Activated CD4-positive, CD25-positive, alpha-beta regulatory T cell (primary cell): ENCODE measurements at regions not wholly inside any gene's neighbourhood (a gene's known extent, or its start where the extent isn't known, plus 50 kb on each side); places are given as distances from the start of the nearest gene placed in this dataset.
"Not testable (repeated sequence)": the region's sequence is repeated elsewhere in the genome, so short reads cannot be mapped to it uniquely, and the experiment has no call there.

ENCODE experiments used
- DNase-seq, 4 experiments: peaks; one replicate each; lab custom pipeline; 2025; lab: John Stamatoyannopoulos, UW

DNA sequence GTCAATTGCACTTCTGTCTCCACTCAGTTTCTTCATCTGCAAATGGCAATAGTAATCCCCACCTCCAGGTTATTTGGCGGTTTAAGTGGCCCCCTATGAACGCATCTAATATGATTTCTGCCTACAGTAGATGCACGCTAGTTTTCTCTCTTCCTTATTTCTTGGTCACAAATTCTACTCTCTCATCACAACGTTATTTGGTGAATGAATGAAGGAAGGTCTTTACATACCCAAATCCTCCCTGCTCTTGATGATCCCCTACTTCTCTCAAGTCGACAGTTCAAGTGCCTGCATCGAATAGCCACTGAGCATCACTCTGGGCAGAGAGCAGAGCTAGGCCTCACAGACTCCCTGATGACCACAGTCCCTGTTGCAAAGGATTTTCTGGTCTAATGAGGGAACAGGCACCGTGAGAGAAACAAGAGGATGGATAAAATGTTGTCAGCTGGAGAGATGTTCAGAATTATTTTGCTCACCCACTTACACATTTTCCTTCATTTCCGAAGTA, 181.2 kb upstream of the SMAD3 start:
- DNase-seq: no peak

GRCh38 chr15:66884661-66885237, 180.7 kb upstream of the SMAD3 start:
- no peak for DNase-seq

DNA sequence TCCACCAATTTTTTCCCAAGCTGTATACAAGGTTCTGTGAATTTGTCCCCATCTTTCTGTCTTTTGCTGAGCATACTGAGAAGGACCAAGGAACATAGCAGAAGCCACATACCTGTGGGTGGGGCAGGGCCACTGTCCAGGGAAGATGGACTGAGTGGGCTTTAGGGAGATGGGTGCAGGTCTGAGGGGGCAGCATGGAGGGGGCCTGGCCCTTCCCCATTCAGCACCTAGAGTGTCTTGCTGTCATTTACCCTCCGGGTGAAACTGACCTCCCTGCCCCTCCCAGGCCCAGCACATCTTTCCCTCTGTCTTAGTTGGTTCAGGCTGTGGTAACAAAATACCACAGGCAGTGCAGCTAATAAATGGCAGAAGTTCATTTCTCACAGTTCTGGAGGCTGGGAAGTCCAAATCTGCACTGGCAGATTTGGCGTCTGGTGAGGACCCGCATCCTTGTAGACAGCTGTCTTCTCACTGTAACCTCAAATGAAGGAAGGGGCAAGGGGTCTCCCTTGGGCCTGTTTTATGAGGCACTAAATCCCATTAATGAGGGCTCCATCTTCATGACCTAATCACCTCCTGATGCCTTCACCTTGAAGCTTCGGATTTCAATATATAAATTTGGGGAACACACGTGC, 180.0 kb upstream of the SMAD3 start:
- no peak for DNase-seq

DNA sequence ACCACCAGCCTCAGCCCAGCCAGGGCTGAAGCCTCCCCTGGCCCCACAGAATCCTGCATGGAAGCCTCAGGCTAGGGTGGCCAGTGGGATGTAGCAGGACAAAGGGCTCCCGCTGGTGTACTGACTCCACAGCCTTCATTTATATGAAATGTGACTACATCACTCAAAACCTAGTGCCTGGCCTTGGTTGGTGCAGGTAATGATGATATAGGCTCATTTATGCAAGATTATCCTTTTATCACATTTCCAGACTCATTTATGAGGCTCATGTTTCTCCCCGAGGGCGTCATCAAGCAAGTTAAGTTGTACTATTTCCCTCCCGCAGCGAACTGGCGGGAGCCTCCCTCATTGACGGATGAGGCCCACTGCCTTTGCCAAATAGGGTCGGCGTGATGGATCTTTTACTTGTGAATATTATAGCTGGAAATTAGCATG, 179.1 kb upstream of the SMAD3 start:
- DNase-seq: no peak

- no peak for DNase-seq
Observed at GRCh38 chr15:66886686-66887273, 178.6 kb upstream of the SMAD3 start.

DNA sequence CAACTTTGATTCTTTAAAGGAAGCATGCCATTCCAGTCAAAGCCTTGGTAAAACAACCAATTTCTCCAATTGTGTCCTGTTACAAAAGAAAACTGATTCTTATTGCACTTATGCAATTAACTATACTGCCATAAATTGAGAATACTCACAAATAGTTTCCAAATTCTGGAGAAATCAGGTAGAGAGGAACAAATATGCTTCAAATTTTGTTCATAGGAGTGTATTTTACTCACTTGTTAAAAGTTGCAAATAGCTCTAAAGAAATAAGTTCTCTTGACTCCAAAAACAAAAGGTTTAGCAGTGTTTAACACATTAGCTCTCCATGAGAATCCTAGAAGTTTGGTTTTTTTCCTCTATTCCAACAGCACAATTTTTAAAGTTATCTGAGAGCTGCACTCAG, 176.1 kb upstream of the SMAD3 start:
- not testable (repeated sequence) for DNase-seq

DNA sequence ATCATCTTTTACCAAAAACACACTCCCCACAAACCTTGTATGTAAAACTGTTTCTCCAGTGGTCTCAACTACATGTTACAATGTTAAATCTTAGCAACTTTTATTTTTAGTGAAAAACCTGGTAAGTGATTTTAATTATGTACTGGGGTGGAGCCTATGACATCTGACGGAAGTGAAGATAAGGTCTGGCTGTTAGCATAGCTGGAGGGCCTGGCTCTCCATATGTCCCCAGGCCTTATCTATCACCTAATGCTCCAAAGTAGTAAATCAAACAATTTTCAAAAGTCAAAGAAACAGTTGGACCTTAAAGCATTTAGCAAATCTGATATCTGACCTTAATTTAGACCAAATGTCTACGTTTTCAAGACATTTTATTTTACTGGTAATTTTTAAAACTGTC, 173.6 kb upstream of the SMAD3 start:
- no peak for DNase-seq

- DNase-seq: no peak
Observed at GRCh38 chr15:66893294-66893693, 172.1 kb upstream of the SMAD3 start.

- no peak for DNase-seq
Observed at GRCh38 chr15:66894363-66894762, 171.0 kb upstream of the SMAD3 start.

DNA sequence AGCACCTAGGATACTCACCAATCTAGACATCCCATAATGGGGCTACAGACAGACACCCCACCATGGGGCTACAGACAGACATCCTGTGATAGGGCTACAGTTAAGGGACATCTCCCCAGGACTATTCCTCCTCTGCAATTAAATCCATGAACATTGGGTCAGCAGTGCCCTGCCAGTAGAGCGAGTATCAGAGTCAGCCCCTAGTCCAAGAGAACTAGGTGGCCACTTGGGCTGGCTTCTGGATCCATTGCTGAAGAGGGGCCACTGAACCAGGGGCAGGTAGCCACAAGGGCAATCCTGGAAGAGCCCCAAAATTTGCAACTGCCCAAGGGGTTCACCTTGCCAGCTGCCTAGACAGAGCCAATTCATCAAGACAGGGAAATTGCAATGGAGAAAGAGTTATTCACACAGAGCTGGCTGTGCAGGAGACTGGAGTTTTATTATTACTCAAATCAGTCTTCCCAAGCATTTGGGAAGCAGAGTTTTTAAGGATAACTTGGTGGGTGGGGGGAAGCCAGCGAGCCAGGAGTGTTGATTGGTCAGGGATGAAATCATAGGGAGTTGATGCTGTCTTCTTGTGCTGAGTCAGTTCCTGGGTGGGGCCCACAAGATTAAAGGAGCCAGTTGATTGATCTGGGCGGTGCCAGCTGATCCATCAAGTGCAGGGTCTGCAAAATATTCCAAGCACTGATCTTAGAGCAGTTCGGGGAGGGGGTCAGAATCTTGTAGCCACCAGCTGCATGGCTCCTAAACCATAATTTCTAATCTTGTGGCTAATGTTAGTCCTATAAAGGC, 170.2 kb upstream of the SMAD3 start:
- no peak for DNase-seq

DNA sequence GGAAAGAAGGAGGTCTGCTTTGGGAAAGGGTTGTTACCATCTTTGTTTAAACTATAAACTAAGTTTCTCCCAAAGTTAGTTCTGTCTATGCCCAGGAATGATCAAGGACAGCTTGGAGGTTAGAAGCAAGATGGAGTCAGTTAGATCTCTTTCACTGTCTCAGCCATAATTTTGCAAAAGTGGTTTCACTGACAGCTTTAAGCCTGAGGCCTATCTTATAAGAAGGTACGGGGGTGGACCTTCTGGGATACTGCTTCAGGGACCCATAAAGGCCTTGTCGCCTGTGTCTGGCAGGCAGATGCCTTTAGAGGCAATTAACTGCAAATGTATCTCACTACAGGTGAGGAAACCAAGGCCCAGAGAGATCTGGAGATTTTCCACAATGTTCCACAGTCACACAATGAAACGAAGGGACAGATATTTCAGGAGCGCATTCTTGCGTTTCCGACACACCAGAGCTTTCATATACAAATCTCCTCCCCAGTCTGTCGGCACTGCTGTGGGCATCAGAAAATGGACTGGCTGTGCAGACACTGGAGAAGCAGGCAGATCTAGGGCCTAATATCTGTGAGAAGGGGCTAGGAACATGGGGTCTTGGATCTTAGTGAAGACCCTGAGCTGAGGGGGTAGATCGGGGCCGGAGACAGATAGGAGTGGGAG, 169.5 kb upstream of the SMAD3 start:
- DNase-seq: no peak

DNA sequence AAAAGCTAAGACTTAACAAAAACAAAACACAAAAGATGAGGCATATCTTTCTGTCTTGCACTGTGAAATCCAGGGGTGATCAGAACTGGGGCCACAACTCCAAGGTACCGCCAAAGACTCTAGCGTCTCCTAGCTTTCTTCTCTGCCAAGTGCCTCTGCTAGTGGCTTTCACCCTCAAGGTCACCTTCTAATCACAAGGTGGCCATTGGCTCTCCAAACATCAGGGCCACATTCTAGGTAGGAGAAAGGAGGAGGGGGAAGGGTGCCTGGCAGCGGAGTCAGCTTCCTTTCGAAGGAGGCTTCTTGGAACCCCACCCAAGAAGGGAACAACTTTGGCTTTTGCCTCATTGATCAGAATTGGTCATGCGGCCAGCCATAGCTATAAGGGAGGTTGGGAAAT, 168.8 kb upstream of the SMAD3 start:
- DNase-seq: no peak

- DNase-seq: no peak
Observed at GRCh38 chr15:66897416-66897815, 168.0 kb upstream of the SMAD3 start.

- no peak for DNase-seq
Observed at GRCh38 chr15:66897971-66898370, 167.4 kb upstream of the SMAD3 start.

- no peak for DNase-seq
Observed at GRCh38 chr15:66898656-66899386, 166.6 kb upstream of the SMAD3 start.

DNA sequence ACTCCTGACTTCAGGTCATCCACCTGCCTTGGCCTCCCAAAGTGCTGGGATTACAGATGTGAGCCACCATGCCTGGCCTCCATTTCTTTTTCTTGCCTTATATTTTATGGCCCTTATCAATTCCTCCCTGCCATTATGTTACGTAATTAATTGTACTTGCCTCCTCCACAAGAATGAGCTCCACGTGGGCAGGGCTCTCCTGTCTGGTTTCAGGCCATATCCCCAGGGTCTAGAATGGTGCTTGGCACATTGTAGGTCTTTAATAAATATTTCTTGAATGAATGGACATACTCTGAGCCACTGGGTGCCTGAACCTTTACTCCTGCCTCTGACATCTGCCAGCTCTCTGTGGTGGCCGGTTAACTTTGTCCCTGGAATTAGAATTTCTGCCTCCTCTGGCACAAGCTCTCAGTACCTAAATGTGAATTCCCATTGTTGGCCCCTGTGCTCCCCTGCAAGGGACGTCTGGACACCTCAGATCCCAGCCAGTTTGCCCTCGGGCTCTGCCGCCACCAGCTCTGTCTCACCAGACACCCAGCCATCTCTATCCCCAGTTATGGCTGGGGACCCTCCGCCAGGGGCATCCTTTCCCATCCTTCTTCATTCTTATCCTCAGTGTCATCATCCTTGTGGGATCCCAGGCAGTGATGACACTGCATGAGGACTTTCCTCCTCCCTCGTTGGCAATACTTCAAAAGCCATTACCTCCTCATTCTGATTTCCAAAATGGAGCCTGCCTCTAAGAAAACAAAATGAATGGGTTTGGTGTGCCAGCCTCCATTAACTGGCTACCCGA, 165.6 kb upstream of the SMAD3 start:
- DNase-seq: no peak

DNA sequence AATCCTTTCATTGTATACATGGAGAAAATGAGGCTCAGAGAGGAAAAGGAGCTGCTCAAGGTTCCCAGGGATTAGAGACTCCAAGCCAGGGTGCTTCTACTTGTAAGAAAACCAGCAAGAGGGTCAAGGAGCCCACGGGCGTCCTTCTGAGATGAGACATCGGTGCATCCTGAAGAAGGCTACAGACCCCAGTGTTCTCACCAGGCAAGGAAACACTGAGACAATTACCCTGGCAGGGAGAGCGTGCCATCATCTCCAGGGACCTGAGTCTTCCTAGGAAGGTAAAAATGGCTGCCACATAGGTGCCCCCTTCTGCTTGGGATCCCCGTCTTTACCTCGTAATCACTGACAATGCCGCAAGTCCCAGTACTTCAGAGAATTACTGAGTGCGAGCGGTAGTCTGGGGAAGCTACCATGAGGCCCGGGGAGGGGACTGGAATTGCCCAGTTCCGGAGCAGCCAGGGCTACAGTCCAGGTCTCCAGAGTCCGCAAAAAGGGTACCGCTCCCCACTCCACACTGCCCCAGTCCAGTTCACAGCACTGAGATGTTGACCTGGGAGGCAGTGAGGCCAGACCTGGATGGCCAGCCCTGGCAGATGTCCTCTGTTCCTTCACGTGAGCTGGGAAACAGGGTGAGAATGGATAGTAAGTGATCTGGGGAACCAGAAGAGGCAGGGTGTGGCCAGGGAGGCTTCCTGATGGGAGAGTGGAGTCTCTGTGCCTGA, 164.7 kb upstream of the SMAD3 start:
- DNase-seq: no peak

- DNase-seq: no peak
Observed at GRCh38 chr15:66901336-66902100, 163.9 kb upstream of the SMAD3 start.

DNA sequence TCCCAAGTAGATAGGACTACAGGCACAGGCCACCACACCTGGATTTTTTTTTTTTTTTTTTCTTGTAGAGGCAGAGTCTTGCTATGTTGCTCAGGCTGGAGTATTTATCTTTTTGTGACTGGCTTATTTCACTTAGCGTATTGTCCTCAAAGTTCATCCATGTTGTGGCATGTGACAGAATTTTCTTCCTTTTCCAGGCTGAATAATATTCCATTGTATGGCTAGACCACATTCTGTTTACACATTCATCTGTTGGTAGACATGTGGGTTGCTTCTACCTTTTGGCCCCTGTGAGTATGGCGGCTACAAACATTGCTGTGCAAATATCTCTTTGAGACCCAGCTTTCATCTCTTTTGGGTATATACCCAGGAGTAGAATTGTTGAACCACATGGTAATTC, 160.2 kb upstream of the SMAD3 start:
- DNase-seq: no peak
